H9 (cell line): ENCODE measurements at regions not wholly inside any gene's neighbourhood (a gene's known extent, or its start where the extent isn't known, plus 50 kb on each side); places are given as distances from the start of the nearest gene placed in this dataset.

Experiments used
- DNase-seq: peaks from one replicate; pipeline ENCODE4 v3.0.0-alpha.2; 2017
- H2AFZ ChIP-seq: one replicate; pipeline ENCODE4 v1.6.1; 2013; ENCODE audit warnings: mild to moderate bottlenecking, low read length, control low read depth, moderate library complexity
- H2AK5ac ChIP-seq: 2 replicates; pipeline ENCODE4 v1.6.1; 2013; ENCODE audit warnings: low read length, control low read depth, mixed read lengths; ENCODE audit not compliant: insufficient read length
- H2BK120ac ChIP-seq: one replicate; pipeline ENCODE4 v1.6.1; 2013; ENCODE audit warnings: low read depth, mild to moderate bottlenecking, low read length, control low read depth, inconsistent platforms; ENCODE audit not compliant: poor library complexity, severe bottlenecking
- H2BK12ac ChIP-seq: 2 replicates; pipeline ENCODE4 v1.6.1; 2013; ENCODE audit warnings: low read length, control low read depth, mixed read lengths, low read depth; ENCODE audit not compliant: insufficient read length
- H2BK15ac ChIP-seq: 2 replicates; pipeline ENCODE4 v1.6.1; 2013; ENCODE audit warnings: low read depth, low read length, control low read depth
- H2BK20ac ChIP-seq: one replicate; pipeline ENCODE4 v1.6.1; 2013; ENCODE audit warnings: low read depth, mild to moderate bottlenecking, low read length, control low read depth, inconsistent platforms; ENCODE audit not compliant: poor library complexity, severe bottlenecking
- H2BK5ac ChIP-seq: 2 replicates; pipeline ENCODE4 v1.6.1; 2013; ENCODE audit warnings: low read length, control low read depth, mixed read lengths; ENCODE audit not compliant: insufficient read length
- H3K14ac ChIP-seq: 2 replicates; pipeline ENCODE4 v1.6.1; 2013; ENCODE audit warnings: low read length, control low read depth; ENCODE audit not compliant: insufficient read depth
- H3K18ac ChIP-seq: 2 replicates; pipeline ENCODE4 v1.6.1; 2013; ENCODE audit warnings: low read depth, mild to moderate bottlenecking, mixed read lengths, low read length, control low read depth; ENCODE audit not compliant: insufficient read length
- H3K23ac ChIP-seq: 2 replicates; pipeline ENCODE4 v1.6.1; 2013; ENCODE audit warnings: low read length, control low read depth, mixed read lengths, low read depth; ENCODE audit not compliant: insufficient read length
- H3K23me2 ChIP-seq: 2 replicates; pipeline ENCODE4 v1.6.1; 2013; ENCODE audit warnings: low read depth, mild to moderate bottlenecking, mixed read lengths, low read length, control low read depth; ENCODE audit not compliant: insufficient read length, poor library complexity, severe bottlenecking
- H3K27ac ChIP-seq: 2 replicates; pipeline ENCODE4 v1.5.1; 2013; ENCODE audit warnings: low read length, control low read depth, mixed read lengths, low read depth; ENCODE audit not compliant: insufficient read length
- H3K27me3 ChIP-seq: 2 replicates; pipeline ENCODE4 v1.6.1; 2013; ENCODE audit warnings: low read length, control low read depth, inconsistent platforms; ENCODE audit not compliant: insufficient read depth
- H3K4ac ChIP-seq: 2 replicates; pipeline ENCODE4 v1.6.1; 2013; ENCODE audit warnings: low read depth, mild to moderate bottlenecking, control low read depth, inconsistent platforms, low read length, moderate library complexity
- H3K4me1 ChIP-seq: 2 replicates; pipeline ENCODE4 v1.6.1; 2013; ENCODE audit warnings: low read length, control low read depth, inconsistent platforms; ENCODE audit not compliant: insufficient read depth
- H3K4me2 ChIP-seq: 2 replicates; pipeline ENCODE4 v1.6.1; 2013; ENCODE audit warnings: low read length, control low read depth, mixed read lengths; ENCODE audit not compliant: insufficient read length, insufficient read depth
- H3K56ac ChIP-seq: 2 replicates; pipeline ENCODE4 v1.6.1; 2013; ENCODE audit warnings: low read depth, mild to moderate bottlenecking, mixed read lengths, low read length, control low read depth; ENCODE audit not compliant: insufficient read length
- H3K79me1 ChIP-seq: 2 replicates; pipeline ENCODE4 v1.6.1; 2013; ENCODE audit warnings: low read depth, mild to moderate bottlenecking, moderate library complexity, low read length, control low read depth, inconsistent platforms; ENCODE audit not compliant: insufficient read depth, poor library complexity, severe bottlenecking
- H3K79me2 ChIP-seq: 2 replicates; pipeline ENCODE4 v1.6.1; 2013; ENCODE audit warnings: low read length, control low read depth, inconsistent platforms; ENCODE audit not compliant: insufficient read depth
- H3K9ac ChIP-seq: 2 replicates; pipeline ENCODE4 v1.6.1; 2013; ENCODE audit warnings: low read length, control low read depth, mixed read lengths; ENCODE audit not compliant: insufficient read length; ENCODE audit errors: extremely low read depth
- H3K9me3 ChIP-seq: one replicate; pipeline ENCODE4 v1.6.1; 2013; ENCODE audit warnings: low read depth, low read length, inconsistent platforms; ENCODE audit not compliant: control insufficient read depth
- H3T11ph ChIP-seq: one replicate; pipeline ENCODE4 v1.6.1; 2013; ENCODE audit warnings: mild to moderate bottlenecking, low read length, control low read depth, inconsistent platforms
- H4K20me1 ChIP-seq: one replicate; pipeline ENCODE4 v1.6.1; 2013; ENCODE audit not compliant: control insufficient read depth, insufficient read length, insufficient read depth
- H4K5ac ChIP-seq: 2 replicates; pipeline ENCODE4 v1.6.1; 2013; ENCODE audit warnings: low read depth, mild to moderate bottlenecking, mixed read lengths, low read length, control low read depth; ENCODE audit not compliant: insufficient read length
- H4K8ac ChIP-seq: replicated peaks from 2 replicates; pipeline ENCODE4 v1.6.1; 2013; ENCODE audit warnings: low read length, control low read depth, mixed read lengths, low read depth; ENCODE audit not compliant: insufficient read length
- H4K91ac ChIP-seq: 2 replicates; pipeline ENCODE4 v1.6.1; 2013; ENCODE audit warnings: low read depth, mild to moderate bottlenecking, moderate library complexity, mixed read lengths, low read length, control low read depth; ENCODE audit not compliant: insufficient read length
- H3K27ac Mint-ChIP-seq, 3 experiments: 2 replicates in 2 of 3; 3 replicates in 1 of 3; pipeline ENCODE4 v1.8.0; 2020 to 2021; ENCODE audit warnings: mixed read lengths in 3 of 3, mild to moderate bottlenecking in 1 of 3, moderate library complexity in 1 of 3
- H3K27me3 Mint-ChIP-seq: 2 replicates; pipeline ENCODE4 v1.8.0; 2021; ENCODE audit warnings: low read depth, mild to moderate bottlenecking, moderate library complexity, mixed read lengths
- H3K36me3 Mint-ChIP-seq, 3 experiments: 2 replicates in 2 of 3; 3 replicates in 1 of 3; pipeline ENCODE4 v1.8.0; 2020 to 2021; ENCODE audit warnings: low read depth in 3 of 3, mixed read lengths in 3 of 3; ENCODE audit not compliant: insufficient read depth in 1 of 3
- H3K4me1 Mint-ChIP-seq, 2 experiments: 2 replicates each; pipeline ENCODE4 v1.8.0; 2020; ENCODE audit warnings: mixed read lengths in 2 of 2
- H3K4me3 Mint-ChIP-seq, 2 experiments: 2 replicates in 1 of 2; 3 replicates in 1 of 2; pipeline ENCODE4 v1.8.0; 2020 to 2021; ENCODE audit warnings: mild to moderate bottlenecking in 2 of 2, mixed read lengths in 2 of 2, moderate library complexity in 1 of 2
- H3K9me3 Mint-ChIP-seq, 2 experiments: 2 replicates in 1 of 2; 3 replicates in 1 of 2; pipeline ENCODE4 v1.8.0; 2020; ENCODE audit warnings: mild to moderate bottlenecking in 2 of 2, mixed read lengths in 2 of 2, moderate library complexity in 1 of 2
- WGBS: extraction: QIAGEN DNeasy Blood & Tissue Kit; methylation state at CpG from one replicate; pipeline ENCODE4 v1.1.7; 2013; ENCODE audit warnings: missing lambda C conversion rate, low lambda C conversion rate, mixed read lengths; ENCODE audit not compliant: insufficient read length; ENCODE audit errors: extremely low coverage; 5-methylcytosine and 5-hydroxymethylcytosine counted together
- TF ChIP-seq, protein P1 (sequence below): fragments of 200-600 bp; sonication (generic); conservative IDR thresholded peaks from 3 replicates; pipeline ENCODE4 v1.8.0; 2021; ENCODE audit warnings: antibody characterized with exemption, mild to moderate bottlenecking

DNA sequence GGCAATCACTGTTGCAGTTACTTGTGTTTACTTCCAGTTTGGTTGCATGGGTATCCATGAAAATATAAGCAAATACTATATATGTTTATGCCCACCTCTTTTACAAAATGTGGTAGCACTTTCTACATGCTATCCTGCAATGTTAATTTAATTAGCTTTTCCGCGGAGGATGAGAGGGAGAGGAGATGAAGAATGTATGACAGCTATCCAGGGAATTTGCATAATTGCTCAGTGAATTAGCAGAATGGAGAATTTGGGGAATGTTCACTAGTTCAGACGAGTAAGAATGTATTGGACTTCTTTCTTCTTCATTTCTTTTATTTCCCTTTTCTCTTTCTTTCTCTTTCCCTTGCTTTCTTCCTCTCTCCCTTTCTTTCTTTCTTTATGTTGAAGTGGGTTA is 140.7 kb upstream of the SLC28A3 start:
- H3K4me2 ChIP-seq = no peak overlapping the region
- DNase-seq = no peak

More for the DNA sequence above, 140.7 kb upstream of the SLC28A3 start:
- no peak overlapping the region for H2BK12ac ChIP-seq
- H4K5ac ChIP-seq = no peak overlapping the region
- Mint-ChIP-seq H3K27ac (no peak overlapping the region), H3K27me3 (no peaks in the 10 kb centered on the region), H3K36me3 (no peaks in the 10 kb centered on the region), H3K4me3 (no peak overlapping the region), H3K9me3 (no peaks in the 10 kb centered on the region; a peak in 1 of 5 replicates), H3K4me1 (peaks cover 3 to 4% of the 10 kb centered on the region in 2 experiments; a peak in 1 of 4 replicates)
- no peaks in the 10 kb centered on the region for H3K4me1 ChIP-seq
- no peaks in the 10 kb centered on the region for H3K9me3 ChIP-seq
- H2BK20ac ChIP-seq = no peak overlapping the region
- H3K27me3 ChIP-seq = no peaks in the 10 kb centered on the region
- no peaks in the 10 kb centered on the region for H3K79me2 ChIP-seq
- no peaks in the 10 kb centered on the region for H4K20me1 ChIP-seq
- no peak overlapping the region for H2BK15ac ChIP-seq
- no CpG with 5 or more reads among the region's 3 CpGs for WGBS
- no peak overlapping the region for H4K91ac ChIP-seq
- no peaks in the 10 kb centered on the region for H3K23me2 ChIP-seq
- H3T11ph ChIP-seq = no peak overlapping the region
- H3K18ac ChIP-seq = no peak overlapping the region
- H3K27ac ChIP-seq = no peak overlapping the region
- no peak overlapping the region for H4K8ac ChIP-seq
- TF ChIP-seq, protein P1, sequence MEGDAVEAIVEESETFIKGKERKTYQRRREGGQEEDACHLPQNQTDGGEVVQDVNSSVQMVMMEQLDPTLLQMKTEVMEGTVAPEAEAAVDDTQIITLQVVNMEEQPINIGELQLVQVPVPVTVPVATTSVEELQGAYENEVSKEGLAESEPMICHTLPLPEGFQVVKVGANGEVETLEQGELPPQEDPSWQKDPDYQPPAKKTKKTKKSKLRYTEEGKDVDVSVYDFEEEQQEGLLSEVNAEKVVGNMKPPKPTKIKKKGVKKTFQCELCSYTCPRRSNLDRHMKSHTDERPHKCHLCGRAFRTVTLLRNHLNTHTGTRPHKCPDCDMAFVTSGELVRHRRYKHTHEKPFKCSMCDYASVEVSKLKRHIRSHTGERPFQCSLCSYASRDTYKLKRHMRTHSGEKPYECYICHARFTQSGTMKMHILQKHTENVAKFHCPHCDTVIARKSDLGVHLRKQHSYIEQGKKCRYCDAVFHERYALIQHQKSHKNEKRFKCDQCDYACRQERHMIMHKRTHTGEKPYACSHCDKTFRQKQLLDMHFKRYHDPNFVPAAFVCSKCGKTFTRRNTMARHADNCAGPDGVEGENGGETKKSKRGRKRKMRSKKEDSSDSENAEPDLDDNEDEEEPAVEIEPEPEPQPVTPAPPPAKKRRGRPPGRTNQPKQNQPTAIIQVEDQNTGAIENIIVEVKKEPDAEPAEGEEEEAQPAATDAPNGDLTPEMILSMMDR = no peak
- no peak overlapping the region for H3K56ac ChIP-seq
- H2AFZ ChIP-seq = no peak overlapping the region
- H3K23ac ChIP-seq = no peak overlapping the region
- no peak overlapping the region for H3K4ac ChIP-seq
- H2BK120ac ChIP-seq = no peak overlapping the region
- H3K14ac ChIP-seq = no peak overlapping the region
- H3K9ac ChIP-seq = no peak overlapping the region
- no peaks in the 10 kb centered on the region for H3K79me1 ChIP-seq
- H2AK5ac ChIP-seq = no peak overlapping the region
- no peak overlapping the region for H2BK5ac ChIP-seq
